ENCODE measurements at regions not wholly inside any gene's neighbourhood (a gene's known extent, or its start where the extent isn't known, plus 50 kb on each side); places are given as distances from the start of the nearest gene placed in this dataset.

DNA sequence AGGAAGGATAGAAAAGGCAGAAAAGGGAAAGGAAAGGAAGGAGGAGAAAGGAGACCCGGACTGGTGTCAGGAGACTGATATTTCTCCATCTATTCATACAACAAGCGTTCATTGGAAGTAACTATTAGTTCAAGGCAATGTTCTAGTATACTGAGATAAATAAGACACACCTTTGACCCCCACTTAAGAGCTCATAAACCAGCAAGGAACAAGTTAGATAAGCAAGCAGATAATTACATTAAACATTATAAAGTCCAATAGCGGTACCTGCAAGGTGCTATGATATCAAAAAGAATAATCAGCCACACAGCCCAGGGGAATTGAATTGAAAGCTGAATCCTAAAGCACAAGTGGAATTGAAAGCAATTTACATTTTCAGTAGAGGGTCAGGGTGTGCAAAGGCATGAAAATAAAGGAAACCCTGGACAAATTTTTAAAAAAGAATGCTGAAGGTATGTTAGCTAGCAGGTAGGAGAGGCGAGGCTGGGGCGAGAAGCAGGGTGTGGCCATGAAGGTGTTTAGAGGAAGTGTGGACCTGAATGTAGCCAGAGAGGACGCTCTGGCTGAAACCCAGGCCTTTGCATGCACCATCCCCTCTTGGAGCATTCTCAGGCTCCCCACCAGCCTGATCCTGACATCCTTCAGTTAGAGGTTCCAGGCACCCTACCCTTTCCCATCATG is 200.0 kb downstream of the SETD4 start:
- no peak for DNase-seq (ENCODE audit: low spot score)
- TF ChIP-seq, protein P1, sequence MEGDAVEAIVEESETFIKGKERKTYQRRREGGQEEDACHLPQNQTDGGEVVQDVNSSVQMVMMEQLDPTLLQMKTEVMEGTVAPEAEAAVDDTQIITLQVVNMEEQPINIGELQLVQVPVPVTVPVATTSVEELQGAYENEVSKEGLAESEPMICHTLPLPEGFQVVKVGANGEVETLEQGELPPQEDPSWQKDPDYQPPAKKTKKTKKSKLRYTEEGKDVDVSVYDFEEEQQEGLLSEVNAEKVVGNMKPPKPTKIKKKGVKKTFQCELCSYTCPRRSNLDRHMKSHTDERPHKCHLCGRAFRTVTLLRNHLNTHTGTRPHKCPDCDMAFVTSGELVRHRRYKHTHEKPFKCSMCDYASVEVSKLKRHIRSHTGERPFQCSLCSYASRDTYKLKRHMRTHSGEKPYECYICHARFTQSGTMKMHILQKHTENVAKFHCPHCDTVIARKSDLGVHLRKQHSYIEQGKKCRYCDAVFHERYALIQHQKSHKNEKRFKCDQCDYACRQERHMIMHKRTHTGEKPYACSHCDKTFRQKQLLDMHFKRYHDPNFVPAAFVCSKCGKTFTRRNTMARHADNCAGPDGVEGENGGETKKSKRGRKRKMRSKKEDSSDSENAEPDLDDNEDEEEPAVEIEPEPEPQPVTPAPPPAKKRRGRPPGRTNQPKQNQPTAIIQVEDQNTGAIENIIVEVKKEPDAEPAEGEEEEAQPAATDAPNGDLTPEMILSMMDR (IDR thresholded peaks at IDR 0.05; ENCODE audit: extremely low read depth, missing control alignments): no peak

DNA sequence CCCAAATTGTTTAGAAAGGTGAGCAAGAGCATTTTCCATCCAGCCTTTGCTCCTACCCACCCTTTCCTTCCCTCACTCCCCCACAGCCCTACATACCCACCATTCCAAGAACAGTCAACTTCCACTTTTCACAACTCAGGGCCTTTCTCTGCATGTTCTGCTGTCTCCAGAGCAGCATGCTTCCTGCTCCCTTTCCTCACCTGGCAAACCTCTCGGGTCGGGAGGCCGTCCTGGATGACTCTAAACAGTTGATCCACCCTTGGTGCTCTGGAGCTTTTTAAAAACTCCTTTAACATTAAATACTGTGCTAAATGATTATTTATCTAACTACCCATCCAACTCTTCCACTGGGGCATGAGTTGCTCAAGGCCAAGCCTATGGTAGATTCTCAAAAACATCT is 200.6 kb downstream of the SETD4 start:
- no peak for DNase-seq (ENCODE audit: low spot score)
- TF ChIP-seq, protein P1 (IDR thresholded peaks at IDR 0.05; ENCODE audit: extremely low read depth, missing control alignments): no peak

DNA sequence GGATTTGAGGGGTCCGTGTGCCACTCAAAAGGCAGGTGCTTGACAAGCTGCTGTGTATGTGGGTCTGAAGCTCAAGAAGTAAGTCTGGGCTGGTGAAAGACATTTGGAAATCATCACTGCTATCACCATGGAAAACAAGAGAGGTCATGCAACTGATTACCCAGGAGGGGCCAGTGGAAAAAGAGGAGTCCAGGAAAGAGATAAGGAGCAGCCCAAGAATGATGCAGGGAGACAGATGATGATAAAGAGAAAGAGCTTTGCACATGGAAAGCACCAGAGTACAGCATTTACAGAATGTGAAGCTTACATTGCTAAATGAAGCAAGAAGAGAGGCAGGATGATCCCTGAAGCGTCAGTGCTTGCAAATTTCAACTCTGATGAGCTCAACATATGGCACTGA is 203.2 kb downstream of the SETD4 start:
- TF ChIP-seq, protein P1 (IDR thresholded peaks at IDR 0.05; ENCODE audit: extremely low read depth, missing control alignments): no peak
- no peak for DNase-seq (ENCODE audit: low spot score)

DNA sequence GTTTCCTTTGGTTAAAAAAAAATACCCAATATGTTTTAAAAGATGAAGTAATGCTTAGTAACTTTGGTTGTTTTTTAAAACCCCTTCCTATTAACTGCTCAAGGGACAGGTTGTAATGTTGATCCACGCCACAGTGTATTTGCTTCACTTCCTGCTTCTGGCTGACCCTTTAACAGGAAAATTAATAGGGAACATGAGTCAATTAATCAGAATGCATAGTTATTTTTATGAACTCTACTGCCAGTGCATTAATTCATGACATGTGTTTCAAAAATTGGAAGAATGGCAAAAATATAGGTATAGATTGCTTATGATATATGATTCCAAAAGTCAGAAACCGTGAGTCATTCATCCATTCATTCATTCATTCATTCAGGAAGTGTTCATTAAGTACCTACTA is 204.8 kb downstream of the SETD4 start:
- DNase-seq (ENCODE audit: low spot score): no peak

DNA sequence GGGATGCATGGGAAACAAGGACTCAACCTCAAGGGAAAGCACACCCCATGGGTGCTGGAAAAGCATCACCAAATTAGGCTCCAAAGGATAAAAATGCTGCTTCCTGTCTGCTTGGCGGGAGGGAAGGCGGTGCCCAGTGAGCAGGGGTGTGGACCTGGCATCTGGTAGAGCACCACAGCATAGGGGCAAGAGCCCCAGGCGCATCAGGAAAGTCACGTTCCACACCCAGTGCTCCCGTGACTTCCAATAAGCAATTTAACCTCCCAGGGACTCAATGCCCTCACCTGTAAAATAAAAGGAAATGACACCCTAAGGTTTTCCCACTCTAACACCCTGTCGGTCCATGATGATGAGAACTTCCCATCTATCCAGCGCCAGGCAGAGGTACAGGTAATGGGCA is 206.0 kb downstream of the SETD4 start:
- DNase-seq (ENCODE audit: low spot score): no peak
- TF ChIP-seq, protein P1 (IDR thresholded peaks at IDR 0.05; ENCODE audit: extremely low read depth, missing control alignments): no peak

More for the DNA sequence above, 204.8 kb downstream of the SETD4 start:
- TF ChIP-seq, protein P1 (IDR thresholded peaks at IDR 0.05; ENCODE audit: extremely low read depth, missing control alignments): no peak

DNA sequence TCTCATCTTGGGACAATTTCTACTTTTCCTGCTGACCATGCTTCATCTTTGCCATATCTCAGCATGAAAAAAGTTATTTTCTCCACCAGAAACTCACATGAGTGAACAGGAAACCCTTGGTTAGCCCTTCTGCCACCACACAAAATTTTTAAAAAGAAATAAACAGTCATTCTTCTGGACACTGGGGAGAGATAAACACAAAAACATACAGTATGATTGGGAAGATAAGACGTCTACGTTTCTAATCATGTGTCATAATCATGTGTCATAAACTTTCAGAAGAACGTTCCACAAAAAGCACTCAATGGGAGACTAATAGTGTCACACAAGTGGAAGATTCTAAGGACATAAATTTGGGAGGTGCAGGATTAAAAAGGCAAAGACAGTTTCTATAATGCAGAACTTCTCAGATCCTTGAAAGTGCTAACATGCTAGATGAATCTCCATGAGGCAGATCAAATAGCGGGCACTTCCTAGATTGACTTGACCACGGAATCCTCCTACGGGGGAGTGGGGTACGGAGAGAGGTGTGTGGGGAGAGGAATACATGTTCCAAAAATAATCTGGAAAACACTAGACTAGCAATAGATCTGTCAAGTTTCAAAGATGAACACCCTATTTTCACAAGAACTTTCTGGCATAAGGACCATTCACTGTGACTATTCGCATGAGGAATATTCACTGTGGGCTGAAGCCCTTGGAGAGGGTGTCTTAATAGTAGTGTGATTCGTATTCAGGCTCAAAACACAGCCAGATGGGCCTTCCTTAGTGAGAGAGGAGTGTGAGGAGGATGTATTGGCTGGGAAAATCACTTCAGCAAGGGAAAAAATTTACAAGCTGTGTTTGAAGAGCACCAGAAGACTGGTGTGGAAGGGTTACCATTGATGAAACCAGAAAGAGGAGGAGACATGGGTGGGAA is 206.7 kb downstream of the SETD4 start:
- TF ChIP-seq, protein P1 (IDR thresholded peaks at IDR 0.05; ENCODE audit: extremely low read depth, missing control alignments): no peak
- no peak for DNase-seq (ENCODE audit: low spot score)

DNA sequence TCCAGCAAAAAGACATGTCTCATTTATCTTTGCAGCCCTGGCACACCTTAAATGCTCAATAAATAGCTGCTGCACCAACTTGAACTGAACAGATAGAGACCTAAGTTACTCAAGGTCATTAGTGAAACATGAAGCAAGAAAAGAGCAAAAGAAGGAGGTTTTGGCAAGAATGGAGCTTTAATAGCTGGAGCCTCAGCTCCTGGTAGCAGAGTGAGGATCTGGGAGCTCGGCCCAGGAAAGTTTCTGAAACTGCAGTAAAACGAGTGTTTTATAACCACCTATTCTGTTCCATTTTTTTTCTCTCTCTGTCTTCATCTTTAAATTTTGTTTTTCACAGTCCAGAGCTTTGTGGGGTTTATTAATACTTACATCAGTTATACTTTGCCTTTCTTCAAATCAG is 207.5 kb downstream of the SETD4 start:
- TF ChIP-seq, protein P1 (IDR thresholded peaks at IDR 0.05; ENCODE audit: extremely low read depth, missing control alignments): no peak
- no peak for DNase-seq (ENCODE audit: low spot score)
